NCI-H1092 (cell line): ENCODE measurements at regions not wholly inside any gene's neighbourhood (a gene's known extent, or its start where the extent isn't known, plus 50 kb on each side); places are given as distances from the start of the nearest gene placed in this dataset.
"Not testable (repeated sequence)": the region's sequence is repeated elsewhere in the genome, so short reads cannot be mapped to it uniquely, and the experiment has no call there.

ENCODE experiments used
- DNase-seq: peaks from one replicate; lab custom pipeline; 2025; lab: John Stamatoyannopoulos, UW

DNA sequence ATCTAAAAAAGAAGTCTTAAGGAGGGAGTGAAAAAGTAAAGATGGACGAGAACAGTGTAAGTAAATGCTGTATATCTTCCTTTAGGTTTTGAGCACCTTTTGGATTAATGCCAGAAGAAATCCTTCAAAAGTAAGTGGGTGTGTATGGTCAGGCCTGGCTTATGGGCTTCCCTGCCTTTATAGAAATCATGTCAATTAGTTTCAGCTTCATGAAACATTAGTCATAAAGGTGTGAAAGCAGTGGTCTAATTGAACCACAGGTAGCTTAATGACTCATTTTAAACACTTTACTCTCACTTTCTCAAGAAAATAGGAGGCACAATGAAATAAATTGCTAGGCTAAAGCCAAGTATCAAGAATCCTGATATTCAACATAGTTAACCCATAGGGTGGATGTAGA is 467.4 kb upstream of the DPPA4 start:
- DNase-seq = no peak

DNA sequence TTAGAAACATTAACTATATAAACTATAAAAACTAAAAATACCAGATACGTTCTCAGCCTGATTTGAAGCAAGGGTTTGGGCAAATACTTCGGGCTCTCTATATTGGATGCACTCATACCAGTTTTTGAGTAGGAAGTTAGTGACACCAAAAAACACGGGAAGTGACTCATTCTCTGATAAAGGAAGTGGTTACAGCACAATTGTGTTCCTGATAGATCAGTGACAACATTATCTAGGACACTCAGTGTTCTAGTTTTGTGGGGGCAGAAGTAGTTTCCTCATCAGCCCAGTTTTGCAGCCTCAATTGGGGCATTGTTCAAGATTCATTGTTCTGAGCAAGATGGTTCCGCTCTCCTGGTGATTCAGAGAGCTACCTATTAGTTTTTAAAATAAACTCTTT is 469.6 kb upstream of the DPPA4 start:
- no peak for DNase-seq

DNA sequence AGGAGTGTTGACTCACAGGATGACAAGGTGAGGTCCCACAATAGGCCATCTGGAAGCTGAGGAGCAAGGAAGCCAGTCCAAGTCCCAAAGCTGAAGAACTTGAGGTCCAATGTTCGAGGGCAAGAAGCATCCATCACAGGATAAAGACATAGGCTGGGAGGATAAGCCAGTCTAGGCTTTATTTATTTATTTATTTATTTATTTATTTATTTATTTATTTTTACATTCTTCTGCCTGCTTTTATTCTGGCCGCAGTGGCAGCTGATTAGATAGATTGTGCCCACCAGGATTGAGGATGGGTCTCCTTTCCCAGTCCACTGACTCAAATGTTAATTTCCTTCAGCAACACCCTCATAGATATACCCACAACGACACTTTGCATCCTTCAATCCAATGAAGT is 472.2 kb upstream of the DPPA4 start:
- no peak for DNase-seq

DNA sequence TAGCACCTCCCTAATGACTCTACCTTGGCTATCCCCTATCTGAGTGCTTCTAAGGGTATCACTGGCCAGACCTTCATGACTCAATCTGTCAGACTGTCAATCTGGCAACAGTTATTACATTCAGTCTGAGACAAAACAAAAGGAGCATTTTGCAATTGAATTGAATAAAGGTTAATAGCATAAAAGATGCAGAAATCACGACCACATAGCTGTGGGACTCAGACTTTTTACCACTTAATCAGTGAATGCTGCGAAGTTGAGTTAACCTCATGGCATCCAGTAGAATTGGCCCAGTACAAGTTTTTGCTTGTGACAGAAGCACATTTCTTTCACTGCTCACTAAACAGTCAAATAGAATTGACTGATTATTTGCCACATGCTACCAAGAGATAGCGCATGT is 480.7 kb upstream of the DPPA4 start:
- no peak for DNase-seq

DNA sequence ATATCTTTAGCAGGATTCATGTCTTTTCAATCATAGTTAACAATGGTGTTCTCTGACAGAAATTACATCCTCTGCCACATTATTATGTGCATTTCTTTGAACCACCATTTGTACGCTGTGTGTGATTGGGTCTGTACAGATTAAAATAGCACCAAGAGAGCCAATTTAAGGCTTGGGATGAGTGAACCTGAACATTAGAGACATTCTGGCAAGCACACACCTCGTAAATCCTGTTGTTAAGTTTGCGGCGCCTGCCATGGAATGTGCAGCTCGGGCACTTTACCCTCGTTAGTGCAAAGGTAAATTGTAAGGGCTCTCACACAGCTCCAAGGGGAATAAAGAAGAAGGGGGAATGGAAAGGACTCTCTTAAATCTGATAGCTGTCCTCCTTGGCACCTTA is 482.4 kb upstream of the DPPA4 start:
- DNase-seq = no peak

DNA sequence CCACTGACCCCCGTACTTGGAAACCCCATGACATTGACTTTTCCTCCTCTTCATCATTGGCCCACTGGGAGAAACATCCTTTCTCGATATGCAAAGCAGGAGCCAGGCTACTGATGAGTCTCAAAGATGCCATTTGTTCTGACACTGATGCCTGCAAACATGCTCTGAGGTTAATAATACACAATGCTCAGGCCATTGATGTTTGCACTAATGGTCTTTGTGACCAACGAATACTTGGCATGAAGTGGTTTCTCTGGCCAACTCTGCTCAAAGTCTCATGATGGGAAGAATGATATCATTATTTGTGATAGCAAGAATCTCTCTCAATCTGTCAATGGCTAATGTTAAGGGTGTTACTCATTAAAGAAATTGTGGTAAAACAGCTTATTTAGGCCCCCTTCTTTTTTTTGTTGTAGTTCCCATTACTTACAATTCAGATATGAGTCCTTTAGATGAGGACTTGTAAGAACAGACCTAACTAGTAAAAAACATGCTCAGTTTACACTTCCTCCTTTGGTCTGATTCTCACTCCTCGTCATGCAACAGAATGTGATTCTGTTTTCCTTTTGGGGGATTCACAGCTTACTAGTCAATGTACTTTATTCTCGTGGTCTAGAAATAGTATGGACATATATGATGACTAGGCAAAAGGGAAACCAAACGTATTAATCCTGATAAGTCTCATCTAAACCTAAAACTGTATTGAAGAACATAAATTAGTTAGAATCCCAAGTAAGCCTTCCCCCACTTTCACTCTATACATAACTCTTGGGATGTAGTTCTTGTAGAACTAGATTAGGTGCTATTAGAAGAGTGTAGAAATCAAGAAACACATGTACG is 488.8 kb upstream of the DPPA4 start:
- DNase-seq = no peak

DNA sequence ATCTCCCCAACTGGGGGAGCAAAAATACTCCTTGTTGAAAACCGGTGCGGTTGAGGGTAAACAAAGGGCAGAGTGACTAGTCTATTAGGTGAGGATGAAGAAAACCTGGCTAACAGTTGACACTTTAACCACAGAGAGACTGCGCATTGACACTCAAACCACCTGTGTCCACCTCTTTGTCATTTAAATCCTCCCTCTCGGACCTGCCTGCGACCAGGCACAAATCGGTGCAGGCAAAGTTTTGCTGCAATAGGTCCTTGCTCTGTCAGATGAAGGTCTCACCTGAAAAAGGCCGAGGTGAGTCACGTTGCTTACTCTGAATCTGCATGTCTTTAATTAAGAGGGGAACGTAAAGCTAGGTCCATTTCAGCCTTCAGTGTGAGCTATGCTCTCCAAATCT is 494.1 kb upstream of the DPPA4 start:
- no peak for DNase-seq

DNA sequence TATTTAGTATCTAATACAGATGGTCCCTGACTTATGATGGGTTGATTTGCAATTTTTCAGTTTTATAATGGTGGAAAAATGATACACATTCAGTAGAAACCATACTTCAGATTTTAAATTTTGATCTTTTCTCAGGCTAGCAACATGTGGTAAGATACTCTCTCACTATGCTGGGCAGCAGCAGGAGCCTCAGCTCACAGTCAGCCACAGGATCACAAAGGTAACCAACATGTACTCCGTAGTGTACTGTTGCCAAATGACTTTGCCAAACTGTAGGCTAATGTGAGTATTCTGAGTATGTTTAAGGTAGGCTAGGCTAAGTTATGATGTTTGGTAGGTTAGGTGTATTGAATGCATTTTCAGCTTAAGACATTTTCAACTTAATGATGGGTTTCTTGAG is 498.6 kb upstream of the DPPA4 start:
- no peak for DNase-seq

DNA sequence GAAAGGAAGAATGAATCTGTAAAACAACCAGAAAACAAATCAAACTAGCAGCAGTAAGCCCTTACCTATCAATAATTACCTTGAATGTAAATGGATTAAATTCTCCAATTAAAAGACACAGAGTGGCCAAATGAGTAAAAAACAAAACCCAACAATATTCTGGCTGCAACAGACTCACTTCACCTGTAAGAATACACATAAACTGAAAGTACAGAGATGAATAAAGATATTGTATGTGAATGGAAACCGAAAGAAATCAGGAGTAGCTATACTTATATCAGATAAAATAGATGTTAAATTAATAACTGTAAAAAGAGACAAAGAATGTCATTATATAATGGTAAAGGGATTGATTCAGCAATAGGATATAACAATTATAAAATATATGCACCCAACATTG is 514.5 kb upstream of the DPPA4 start:
- DNase-seq = no peak

DNA sequence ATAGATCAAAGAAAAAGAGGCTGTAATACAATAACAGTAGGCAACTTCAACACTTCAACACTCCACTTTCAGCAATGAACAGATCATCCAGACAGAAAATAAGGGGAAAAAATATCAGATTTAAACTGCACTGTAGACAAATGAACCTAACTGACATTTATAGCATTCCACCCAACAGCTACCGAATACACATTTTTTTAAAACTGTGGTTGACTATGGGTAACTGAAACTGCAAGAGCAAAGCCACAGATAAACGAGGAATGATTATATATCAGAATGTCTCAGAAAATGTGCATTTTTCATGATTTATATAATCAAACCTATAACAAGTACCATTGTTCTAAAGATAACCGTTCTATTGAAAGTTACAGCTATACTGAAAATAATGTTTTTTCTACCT is 514.9 kb upstream of the DPPA4 start:
- DNase-seq = no peak

DNA sequence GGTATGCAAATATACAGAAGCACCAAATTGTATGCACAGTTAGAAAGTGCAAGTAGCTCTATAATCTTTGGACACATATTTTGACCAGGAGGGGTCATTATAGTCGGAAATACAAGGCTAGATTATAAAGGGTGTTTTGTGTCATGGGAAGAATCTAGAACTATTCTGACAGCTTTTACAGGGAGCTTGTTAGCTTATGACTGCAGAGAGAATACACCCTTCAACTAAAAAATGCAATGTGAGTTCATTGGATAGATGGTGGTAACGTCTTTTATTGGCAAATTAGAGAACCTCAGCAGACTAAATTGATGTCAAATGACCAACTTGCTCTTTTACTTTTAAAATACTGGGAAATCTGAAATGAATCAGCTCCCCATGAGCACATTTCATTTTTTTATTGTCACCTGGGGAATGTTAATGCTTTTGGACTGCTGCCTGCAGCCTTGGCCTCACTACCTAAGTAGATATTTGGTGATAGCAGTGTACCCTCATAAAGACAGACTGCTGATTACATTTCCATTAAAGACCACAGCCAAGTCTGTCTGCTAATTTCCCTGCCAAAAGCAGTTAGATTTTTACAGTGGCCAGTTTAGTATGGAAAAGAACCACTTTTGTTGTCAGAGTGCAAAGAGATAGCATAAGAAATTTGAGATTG is 515.9 kb upstream of the DPPA4 start:
- DNase-seq = no peak

DNA sequence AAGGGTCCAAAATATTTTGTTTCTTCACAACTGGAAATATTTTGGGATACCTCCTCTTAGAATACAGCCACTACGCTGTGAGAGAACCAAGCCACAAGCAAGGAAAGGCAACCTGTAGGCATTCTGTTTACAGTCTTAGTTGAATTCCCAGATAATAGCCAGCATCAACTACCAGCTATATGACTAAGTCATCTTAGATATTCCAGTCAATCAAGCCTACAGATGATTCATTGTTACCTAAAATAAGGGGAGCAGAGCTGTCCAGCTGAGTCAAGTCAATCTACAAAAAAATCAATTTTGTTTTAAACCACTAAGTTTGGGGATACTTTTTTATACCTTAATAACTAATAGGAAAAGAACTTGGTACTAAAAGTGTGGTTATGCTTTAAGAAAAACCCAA is 526.4 kb upstream of the DPPA4 start:
- DNase-seq = no peak

DNA sequence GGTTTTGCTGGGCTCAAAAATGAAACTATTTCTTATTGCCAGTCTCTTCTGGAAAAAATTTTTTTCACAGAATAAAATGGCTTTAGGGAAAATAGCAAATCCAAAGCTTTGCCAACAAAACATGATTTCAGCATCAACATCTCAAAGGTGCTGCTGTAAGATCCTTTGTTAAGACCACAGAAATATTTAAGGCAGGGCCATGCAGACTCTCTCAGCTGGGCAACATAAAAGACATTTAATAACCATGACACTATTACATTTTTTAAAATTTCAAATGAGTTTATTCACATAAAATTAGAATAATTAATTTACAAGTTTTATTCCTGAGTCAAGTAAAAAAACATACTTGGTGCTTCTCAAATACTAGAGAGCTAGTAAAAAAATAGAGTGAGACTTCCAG is 527.1 kb upstream of the DPPA4 start:
- DNase-seq = no peak

DNA sequence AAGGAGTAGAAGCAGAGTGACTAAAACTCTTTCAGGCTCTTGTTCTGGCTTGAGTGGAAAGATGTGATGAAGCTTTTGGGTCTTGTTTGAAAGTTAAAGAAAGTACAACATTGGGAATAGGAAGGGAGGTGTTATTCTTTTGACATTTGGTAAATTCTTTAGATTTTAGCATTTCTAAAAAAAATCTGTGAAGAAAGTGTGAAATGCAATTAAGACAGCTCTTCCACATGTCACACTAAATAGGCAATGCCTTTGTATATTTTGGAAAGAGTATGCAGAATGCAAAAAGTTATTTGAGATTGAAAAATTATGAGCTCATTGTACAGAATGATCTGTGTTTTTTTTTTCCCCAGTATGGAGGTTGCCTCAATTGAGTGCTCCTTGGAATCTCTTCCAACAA is 532.2 kb upstream of the DPPA4 start:
- no peak for DNase-seq

DNA sequence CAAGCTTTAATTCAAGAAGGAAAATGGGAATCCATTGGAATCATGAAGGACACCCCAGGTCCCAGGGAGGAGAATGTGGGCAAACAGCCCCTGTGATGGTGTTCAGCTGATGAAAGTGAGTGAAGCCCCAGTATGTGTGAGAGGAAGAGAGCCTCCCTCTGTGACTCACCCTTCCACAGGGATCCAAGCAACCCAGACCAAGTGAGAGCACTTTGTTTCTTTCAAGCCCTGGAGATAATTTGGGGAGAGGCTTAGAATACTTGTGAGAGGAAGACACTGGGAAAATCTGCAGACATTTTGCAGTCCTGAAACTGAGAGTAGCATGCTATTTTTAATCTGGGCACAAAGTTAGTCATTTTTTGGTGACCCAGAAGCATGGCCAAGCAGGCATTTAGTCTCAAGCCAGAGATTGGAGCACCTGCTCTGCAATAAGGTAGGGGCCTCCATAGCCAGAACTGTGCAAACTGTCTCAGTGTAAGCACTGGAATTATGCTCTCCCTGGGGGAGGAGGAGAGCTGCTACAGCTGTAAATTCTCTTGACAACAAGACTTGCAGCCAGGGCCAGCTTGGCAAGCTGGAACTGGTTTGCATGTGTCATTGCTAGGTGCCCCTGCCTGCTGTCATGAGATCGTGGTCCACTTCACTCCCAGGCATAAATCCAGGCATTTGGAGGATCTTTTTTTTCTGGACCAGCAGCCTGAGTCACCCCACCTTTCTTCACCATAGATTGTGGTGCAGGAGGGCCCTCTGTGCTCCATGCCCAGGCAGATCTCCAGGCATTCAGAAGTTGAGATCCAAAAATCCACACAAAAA is 537.8 kb upstream of the DPPA4 start:
- no peak for DNase-seq

DNA sequence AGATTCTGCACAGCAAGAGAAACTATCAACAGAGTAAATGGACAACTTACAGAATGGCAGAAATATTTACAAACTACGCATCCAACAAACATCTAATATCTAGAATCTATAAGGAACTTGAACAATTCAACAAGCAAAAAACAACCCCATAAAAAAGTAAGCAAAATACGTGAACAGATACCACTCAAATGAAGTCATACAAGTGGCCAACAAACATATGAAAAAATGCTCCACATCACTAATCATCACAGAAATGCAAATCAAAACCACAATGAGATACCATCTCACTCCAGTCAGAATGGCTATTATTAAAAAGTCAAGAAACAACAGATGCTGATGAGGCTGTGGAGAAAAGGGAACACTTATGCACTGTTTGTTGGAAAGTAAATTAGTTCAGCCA is 540.3 kb upstream of the DPPA4 start:
- not testable (repeated sequence) for DNase-seq

DNA sequence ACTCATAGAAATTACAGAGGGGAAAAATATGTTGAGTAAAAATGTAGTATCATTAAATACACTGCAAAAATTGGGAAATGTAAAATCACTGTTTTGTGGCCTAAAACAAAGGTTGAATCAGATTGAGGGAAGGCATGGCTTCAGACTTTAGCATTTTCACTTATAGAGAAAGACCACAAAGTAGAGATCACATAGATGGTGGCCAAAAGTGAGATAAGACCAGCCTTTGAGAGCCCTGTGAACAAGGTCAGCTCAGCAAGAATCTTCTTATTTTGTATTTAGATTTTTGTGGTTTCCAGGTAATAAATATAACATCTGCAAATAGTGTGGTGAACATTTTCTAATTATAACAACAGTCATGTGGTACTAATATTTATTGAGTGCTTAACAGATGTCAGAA is 544.8 kb upstream of the DPPA4 start:
- no peak for DNase-seq

DNA sequence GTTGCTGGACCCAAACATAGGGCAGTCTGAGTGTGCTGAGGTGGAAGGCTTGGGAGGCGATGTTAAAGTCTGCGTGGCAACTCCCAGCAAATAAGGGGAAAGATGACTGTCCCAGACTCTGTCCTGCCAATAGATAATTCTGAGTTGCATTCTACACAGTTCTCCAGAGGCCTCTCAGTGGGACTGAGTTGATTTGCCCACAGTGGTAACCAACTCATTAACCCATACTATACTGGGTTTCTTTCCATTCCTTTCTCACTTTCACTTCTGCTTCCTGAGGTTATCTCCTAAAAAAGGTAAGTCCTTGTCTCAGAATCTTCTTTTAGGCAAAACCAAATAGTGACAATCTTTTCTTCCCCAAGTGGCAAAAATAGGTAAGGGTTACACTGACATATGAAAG is 549.9 kb upstream of the DPPA4 start:
- DNase-seq = no peak

DNA sequence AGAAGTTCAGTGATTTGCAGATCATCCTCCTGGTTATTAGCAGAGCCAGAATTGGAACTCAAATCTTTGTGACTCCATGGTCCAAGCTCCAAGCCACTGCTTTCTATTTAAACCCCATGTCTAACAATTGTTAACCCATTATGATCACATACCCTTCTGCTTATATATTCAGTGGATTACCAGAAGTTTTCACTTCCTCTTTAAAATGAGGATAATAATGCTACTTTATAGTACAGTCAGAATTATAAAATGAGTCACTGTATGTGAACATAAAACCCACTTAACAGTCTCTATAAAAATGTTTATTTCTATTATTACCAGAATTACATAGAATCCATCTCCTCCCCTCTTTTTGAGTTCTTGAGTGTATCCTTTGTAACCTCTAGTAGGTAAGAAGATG is 550.7 kb upstream of the DPPA4 start:
- no peak for DNase-seq

DNA sequence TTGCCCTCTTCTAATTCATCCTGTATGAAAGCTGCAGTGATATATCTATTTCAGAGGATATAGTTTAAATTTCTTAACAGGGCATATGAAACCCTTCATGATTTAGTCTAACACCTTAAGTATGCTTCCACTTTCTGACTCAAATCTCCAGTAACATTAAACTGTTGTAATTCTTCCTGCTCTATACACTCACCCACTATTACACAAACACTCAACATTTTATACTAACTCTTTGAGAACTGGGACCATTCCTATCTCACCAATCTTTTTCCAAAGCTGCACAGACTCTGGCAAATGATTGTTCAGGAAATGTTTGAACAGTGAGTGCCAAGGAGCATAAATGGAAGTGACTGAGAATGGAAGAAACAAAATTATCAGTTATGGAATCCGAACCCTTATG is 560.4 kb upstream of the DPPA4 start:
- DNase-seq = no peak

DNA sequence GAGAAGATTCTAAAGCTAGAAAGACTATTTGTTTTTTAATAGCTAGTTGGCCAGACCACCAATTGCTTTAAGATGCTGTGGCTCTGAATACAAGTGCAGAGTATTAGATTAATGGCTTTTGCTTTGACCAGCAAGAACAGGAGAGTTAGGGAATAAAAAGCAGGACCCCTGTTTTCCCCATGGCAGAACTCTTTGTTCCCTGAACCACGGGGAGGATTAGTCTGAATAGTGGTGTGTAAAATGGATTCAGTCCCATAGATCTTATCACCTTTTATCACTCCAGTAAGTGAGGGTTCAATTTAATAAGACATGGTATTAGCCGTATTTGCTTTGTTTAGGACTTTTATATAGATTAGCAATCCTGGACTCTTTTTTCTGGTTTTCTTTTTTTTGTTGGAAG is 562.6 kb upstream of the DPPA4 start:
- no peak for DNase-seq

DNA sequence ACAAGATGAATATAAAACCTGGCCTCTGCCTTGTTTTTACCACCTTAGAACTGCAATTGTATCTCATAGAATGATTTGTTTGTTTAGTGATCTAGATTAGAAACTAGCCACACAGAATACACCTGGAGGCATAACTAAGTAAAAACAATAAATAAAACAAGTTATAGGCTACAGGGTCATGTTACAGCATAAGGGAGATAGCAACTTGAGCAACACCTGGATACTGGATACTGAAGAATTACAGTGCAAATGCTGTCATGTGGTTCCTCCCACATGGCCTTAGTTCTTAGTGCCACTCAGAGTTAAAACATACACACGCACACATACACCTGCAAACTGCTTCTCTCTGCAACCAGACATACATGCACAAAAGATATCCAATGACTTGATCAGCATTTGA is 563.4 kb upstream of the DPPA4 start:
- DNase-seq = no peak

DNA sequence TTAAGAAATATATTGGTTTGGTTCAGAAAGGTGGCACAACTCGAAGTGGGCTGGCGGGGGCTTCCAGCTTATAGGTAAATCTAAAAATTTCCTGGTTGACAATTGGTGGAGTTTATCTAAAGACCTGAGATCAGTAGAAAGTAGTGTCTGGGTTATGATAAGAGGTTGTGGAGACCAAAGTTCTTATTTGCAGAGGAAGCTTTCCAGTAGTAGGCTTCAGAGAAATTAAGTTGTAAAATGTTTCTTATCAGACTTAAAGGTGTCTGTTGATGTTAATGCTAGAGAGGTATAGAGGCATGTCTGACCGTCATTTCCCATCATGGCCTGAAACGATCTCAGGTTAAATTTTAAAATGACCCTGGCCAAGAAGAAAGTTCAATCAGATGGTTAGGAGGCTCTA is 565.2 kb upstream of the DPPA4 start:
- no peak for DNase-seq
